ENCODE measurements at regions not wholly inside any gene's neighbourhood (a gene's known extent, or its start where the extent isn't known, plus 50 kb on each side); places are given as distances from the start of the nearest gene placed in this dataset.

DNA sequence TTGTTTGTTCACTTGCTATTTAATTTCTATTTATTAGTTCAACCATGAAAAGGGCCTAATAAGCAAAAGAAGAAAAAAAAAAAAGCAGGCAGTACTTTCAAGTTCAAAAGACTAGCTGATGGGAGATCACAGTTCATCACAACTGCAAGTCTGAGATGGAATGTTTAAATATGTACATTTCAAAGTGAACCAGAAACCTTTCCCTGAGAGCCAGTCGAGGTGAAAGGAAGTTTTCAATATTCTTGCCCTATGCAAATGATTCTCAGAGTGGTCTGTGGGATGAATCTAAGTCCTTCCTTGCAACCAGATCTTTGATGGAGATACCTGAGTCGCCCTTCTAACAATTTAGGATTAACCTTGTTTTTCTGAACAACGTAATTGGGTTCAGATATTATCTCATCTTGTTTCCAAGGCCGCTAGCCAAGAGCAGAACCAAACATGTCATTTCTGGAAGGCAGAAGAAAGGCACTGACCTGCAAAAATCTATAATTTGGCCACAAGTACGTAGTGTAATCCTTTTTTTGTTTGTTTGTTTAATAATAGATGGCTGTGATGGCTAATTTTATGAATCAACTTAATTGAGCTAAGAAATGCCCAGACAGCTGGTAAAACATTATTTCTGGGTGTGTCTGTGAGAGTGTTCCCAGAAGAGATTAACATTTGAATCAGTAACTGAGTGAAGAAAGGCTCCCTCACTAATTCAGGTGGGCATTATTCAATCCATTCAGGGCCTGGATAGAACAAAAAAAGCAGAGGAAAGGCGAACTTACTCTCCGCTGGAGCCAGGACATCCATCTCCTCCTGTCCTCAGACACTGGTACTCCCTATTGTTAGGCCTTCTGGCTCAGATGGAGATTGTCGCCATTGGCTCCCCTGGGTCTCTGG is 171.1 kb upstream of the TMPO start:
- no peaks in the 10 kb centered on the region for H3K36me3 Mint-ChIP-seq (ENCODE audit: low read depth)
- H3K9me3 Mint-ChIP-seq, result no peaks in the 10 kb centered on the region
- no peak overlapping the region for H3K4me3 Mint-ChIP-seq
- no peaks in the 10 kb centered on the region for H3K4me1 Mint-ChIP-seq (ENCODE audit: low read depth)
- no peak overlapping the region for H3K27ac Mint-ChIP-seq
- intact Hi-C loops (cut with micrococcal nuclease), result no loop called here
- H3K27me3 Mint-ChIP-seq, result no peaks in the 10 kb centered on the region

DNA sequence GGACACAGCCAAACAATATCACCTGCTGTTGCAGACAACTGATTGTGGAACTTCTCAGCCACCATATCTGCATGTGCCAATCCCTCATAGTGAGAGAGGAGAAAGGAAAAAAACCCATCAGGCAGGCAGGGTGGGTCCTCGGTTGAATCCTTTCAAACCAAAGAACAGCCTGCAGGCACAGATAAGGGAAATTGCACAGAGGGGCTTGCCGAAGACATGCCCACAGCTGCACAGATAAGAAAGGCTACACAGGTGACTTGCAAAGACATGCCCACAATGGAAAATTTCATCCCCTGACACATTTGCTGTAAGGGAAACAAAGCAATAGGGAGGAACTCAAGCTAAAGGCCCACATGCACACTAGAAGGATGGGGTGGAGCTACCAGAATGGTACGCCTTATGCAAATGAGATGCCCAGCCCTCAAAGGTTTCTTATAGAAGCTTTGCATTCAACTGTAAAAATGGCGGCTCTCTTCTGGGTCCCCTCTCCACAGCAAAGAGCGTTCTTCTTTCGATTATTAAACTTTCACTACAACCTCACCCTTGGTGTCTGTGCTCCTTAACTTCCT is 170.0 kb upstream of the TMPO start:
- Mint-ChIP-seq H3K4me3 (no peak overlapping the region), H3K27ac (no peak overlapping the region), H3K4me1 (ENCODE audit: low read depth) (no peaks in the 10 kb centered on the region), H3K36me3 (ENCODE audit: low read depth) (no peaks in the 10 kb centered on the region), H3K9me3 (no peaks in the 10 kb centered on the region), H3K27me3 (no peaks in the 10 kb centered on the region)
- intact Hi-C loops (cut with micrococcal nuclease), result no loop called here

DNA sequence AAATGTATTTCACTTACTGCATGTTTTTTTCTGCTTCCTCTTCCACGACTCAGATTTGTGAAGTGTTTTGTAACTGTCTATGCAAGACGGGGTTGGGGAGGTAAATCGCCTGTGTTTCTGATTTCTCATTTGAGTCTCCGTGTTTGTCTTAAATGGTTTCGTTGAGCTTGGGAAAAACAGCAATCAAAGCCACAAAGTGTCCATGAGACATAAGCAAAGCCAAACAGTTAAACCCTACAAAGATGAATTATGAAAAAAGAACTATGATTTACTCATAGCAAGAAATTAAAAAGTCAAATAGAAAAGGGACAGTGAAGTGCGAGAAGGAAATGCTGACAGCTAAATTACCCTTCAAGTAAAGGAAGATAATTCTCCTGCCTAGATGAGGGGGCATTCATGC is 164.3 kb upstream of the TMPO start:
- Mint-ChIP-seq H3K4me3 (no peak overlapping the region), H3K27me3 (no peaks in the 10 kb centered on the region), H3K4me1 (ENCODE audit: low read depth) (no peaks in the 10 kb centered on the region), H3K27ac (no peak overlapping the region), H3K36me3 (ENCODE audit: low read depth) (no peaks in the 10 kb centered on the region), H3K9me3 (no peaks in the 10 kb centered on the region)
- intact Hi-C loops (cut with micrococcal nuclease), result no loop called here

DNA sequence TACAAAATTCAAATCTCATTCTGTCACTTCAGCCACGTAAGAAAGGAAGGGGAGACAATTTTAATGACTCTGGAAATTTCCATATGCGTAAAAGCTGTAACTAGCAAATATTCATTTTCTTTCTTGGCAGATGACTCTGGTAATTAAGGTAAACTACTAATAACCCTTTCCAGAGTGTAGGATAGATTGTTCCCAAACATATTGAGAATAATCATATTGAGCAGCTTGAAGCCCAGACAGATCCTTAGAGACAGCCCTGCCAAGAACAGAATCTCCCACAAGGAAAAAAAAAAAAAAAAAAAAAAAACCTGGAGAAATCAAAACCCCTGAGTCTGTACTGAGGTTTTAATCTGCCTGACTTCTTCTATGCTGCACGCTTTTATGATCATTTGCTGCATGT is 163.6 kb upstream of the TMPO start:
- intact Hi-C loops (cut with micrococcal nuclease), result no loop called here
- Mint-ChIP-seq H3K27ac (no peak overlapping the region), H3K4me3 (no peak overlapping the region), H3K4me1 (ENCODE audit: low read depth) (no peaks in the 10 kb centered on the region), H3K36me3 (ENCODE audit: low read depth) (no peaks in the 10 kb centered on the region), H3K9me3 (no peaks in the 10 kb centered on the region), H3K27me3 (no peaks in the 10 kb centered on the region)

DNA sequence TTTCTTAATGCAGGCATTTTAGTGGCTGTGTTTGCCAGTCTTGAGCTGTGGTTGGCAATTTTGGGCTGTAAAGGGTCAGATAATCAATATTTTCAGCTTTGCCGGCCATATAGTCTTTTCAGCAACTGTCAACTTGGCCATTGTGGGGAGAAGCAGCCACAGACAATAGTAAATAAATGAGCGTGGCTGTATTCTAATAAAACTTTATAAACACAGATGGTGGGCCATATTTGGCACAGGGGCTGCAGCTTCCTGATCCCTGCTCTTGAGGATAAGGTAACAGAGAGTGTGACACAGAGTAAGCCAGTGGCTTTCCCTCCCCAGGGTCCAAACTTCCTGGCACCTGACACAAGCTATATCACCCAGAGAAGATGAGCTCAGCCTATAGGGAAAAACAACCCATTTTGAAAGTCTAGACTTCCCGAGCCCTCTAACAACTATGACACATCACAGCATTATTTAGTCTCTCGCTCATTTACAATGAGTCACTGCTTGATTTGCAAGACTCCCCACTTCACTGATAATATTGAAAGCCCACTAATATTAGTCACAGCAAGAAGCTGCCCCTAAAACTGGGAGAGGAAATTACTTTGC is 163.1 kb upstream of the TMPO start:
- Mint-ChIP-seq H3K27me3 (no peaks in the 10 kb centered on the region), H3K27ac (no peak overlapping the region), H3K4me1 (ENCODE audit: low read depth) (no peaks in the 10 kb centered on the region), H3K4me3 (no peak overlapping the region), H3K9me3 (no peaks in the 10 kb centered on the region), H3K36me3 (ENCODE audit: low read depth) (no peaks in the 10 kb centered on the region)
- intact Hi-C loops (cut with micrococcal nuclease), result no loop called here

DNA sequence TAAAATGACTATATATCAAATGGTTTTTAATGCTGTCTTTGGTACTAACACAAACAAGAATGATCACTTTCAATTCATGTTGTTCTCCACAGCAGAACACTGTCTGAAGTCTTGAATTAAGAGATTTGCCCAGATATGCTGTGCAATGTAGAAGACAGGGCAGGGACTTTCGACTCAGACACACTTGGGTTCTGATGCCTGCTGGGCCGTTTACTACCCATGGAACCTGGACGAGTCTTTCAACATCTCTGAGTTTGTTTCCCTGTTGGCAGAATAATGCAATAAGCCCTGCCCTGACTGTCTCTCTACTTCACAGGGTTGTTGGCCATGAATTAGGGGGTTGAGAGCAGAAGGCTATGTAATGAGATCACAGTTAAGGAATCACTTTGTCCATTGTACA is 162.6 kb upstream of the TMPO start:
- intact Hi-C loops (cut with micrococcal nuclease), result no loop called here
- Mint-ChIP-seq H3K36me3 (ENCODE audit: low read depth) (no peaks in the 10 kb centered on the region), H3K4me1 (ENCODE audit: low read depth) (no peaks in the 10 kb centered on the region), H3K27me3 (no peaks in the 10 kb centered on the region), H3K9me3 (no peaks in the 10 kb centered on the region), H3K4me3 (no peak overlapping the region), H3K27ac (no peak overlapping the region)

DNA sequence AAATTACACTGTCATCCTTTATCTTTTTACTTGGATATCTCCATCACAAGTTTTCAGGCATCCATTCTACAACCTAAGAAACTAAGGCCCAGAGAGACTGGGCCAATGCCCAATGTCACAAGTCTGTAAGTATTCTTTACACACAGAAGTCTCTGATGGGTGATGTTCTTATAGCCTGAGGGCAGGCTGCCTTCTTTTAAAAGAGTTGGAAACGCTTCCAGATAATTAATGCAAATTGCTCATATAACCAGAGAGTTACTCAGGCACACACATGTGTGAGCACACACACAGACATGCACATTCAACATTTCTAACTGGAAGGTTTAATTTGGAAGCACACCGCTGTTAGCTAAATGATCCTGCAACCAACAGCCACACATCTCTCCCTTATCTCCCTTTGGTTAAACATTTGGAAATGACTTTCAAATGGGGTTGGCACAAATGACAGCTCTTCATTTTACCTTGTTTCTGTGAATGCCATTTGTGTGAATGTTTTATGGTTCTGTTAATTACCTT is 160.8 kb upstream of the TMPO start:
- no peak overlapping the region for H3K27ac Mint-ChIP-seq

DNA sequence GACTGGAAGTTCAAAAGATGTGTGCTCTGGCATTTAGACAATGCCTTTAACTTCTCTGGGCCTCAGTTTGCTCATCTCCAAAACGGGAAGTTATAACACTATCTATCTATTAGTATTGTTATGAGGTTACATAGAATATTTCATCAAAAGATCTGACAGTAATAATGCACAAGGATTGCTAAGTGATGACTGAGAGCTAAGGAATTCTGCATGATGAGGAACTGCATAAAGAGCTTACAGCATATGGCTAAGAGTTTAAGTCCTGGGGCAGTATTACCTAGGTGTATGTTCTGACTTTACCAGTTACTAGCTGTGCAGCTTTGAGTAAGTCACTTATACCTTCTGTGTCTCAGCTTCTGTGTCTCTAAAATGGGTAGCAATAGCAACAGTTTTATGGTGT is 160.1 kb upstream of the TMPO start:
- H3K36me3 Mint-ChIP-seq (ENCODE audit: low read depth), result no peaks in the 10 kb centered on the region
- H3K27ac Mint-ChIP-seq, result no peak overlapping the region
- H3K9me3 Mint-ChIP-seq, result no peaks in the 10 kb centered on the region
- H3K4me1 Mint-ChIP-seq (ENCODE audit: low read depth), result no peaks in the 10 kb centered on the region
- intact Hi-C loops (cut with micrococcal nuclease), result no loop called here
- no peaks in the 10 kb centered on the region for H3K27me3 Mint-ChIP-seq
- H3K4me3 Mint-ChIP-seq, result no peak overlapping the region

More for the DNA sequence above, 160.8 kb upstream of the TMPO start:
- Mint-ChIP-seq H3K36me3 (ENCODE audit: low read depth) (no peaks in the 10 kb centered on the region), H3K27me3 (no peaks in the 10 kb centered on the region), H3K4me1 (ENCODE audit: low read depth) (no peaks in the 10 kb centered on the region), H3K4me3 (no peak overlapping the region), H3K9me3 (no peaks in the 10 kb centered on the region)
- intact Hi-C loops (cut with micrococcal nuclease), result no loop called here

DNA sequence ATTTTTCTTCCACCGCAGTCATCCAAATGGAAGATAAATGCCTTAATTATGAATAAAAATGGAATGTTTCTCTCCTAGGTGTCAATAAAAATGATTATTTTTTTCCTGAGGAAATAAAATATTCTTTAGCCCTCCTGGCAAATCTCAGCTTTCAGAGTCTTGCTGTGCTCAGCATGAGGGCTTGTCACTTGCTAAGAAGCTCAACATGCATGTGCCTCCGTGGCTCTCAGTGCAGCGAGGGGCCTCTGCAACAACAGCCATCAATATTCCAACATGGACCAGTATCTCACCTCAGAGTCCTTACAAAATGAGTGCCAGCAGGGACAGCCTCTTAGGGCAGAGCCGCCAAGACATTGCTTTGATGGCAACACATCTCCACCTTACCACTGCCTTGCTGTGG is 159.5 kb upstream of the TMPO start:
- Mint-ChIP-seq H3K4me3 (no peak overlapping the region), H3K9me3 (no peaks in the 10 kb centered on the region), H3K36me3 (ENCODE audit: low read depth) (no peaks in the 10 kb centered on the region), H3K27me3 (no peaks in the 10 kb centered on the region), H3K27ac (no peak overlapping the region), H3K4me1 (ENCODE audit: low read depth) (no peaks in the 10 kb centered on the region)
- intact Hi-C loops (cut with micrococcal nuclease), result no loop called here

DNA sequence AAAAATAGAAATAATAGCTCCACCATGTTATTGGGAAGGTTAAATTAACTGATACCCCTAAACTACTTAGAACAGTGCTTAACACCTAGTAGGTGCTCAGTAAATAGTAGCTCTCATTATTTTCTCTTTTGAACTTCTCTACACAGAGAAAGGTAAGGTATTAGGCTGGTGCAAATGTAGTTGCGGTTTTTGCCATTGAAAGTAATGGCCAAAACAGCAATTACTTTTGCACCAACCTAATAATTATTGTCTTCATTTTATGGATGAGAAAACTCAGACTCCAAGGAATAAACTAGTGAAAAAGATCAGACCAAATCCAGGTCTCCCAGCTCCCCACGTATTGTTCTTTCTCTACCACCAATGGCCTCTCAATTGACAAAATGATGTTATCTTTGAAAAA is 157.2 kb upstream of the TMPO start:
- Mint-ChIP-seq H3K36me3 (ENCODE audit: low read depth) (no peaks in the 10 kb centered on the region), H3K27me3 (peaks cover 2% of the 10 kb centered on the region), H3K4me3 (no peak overlapping the region), H3K9me3 (no peaks in the 10 kb centered on the region), H3K4me1 (ENCODE audit: low read depth) (no peaks in the 10 kb centered on the region), H3K27ac (no peak overlapping the region)
- intact Hi-C loops (cut with micrococcal nuclease), result no loop called here

DNA sequence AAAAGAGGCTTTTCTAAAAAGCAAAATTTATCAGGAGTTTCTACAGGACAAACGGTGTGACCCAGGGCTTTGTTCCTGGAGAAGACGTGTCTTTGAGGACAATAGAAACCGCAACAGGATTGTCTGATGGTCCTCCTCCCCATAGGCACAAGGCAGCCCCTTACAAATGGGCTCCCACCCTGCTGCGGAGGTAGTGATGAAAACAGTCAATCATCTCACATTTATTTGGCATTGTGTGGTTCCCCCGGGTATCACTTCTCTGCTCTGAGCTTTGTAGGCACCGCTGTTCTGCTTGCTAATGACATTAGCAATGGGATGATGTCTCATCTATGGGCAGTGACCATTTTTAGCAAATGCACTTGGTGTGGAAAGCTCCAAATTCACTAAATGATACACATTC is 155.5 kb upstream of the TMPO start:
- intact Hi-C loops (cut with micrococcal nuclease), result no loop called here
- no peak overlapping the region for H3K27ac Mint-ChIP-seq
- peaks cover 4% of the 10 kb centered on the region for H3K27me3 Mint-ChIP-seq
- no peaks in the 10 kb centered on the region for H3K36me3 Mint-ChIP-seq (ENCODE audit: low read depth)
- H3K4me3 Mint-ChIP-seq, result no peak overlapping the region
- no peaks in the 10 kb centered on the region for H3K9me3 Mint-ChIP-seq
- H3K4me1 Mint-ChIP-seq (ENCODE audit: low read depth), result no peaks in the 10 kb centered on the region

DNA sequence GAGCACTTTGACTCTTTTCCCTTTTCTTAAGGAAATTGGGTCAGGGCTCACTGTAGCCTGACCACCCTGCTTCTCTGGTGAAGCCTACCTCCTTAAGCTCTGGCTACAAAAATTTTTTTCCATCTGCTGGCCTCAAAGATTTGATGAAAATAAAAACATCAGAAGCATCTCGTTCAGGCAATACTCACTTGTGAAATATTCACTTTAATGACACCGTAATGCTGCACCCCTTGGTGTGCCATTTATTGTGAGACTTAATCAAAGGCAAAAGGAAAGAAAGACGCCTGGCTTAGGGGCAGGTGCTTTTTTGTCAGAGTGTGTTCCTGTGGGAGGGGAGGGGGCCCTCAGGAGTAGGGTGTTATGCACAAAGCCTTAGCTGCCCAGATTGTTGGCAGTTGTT is 155.0 kb upstream of the TMPO start:
- Mint-ChIP-seq H3K4me3 (no peak overlapping the region), H3K27ac (no peak overlapping the region), H3K4me1 (ENCODE audit: low read depth) (no peaks in the 10 kb centered on the region), H3K27me3 (peaks cover 4% of the 10 kb centered on the region), H3K36me3 (ENCODE audit: low read depth) (no peaks in the 10 kb centered on the region), H3K9me3 (no peaks in the 10 kb centered on the region)
- intact Hi-C loops (cut with micrococcal nuclease), result no loop called here

DNA sequence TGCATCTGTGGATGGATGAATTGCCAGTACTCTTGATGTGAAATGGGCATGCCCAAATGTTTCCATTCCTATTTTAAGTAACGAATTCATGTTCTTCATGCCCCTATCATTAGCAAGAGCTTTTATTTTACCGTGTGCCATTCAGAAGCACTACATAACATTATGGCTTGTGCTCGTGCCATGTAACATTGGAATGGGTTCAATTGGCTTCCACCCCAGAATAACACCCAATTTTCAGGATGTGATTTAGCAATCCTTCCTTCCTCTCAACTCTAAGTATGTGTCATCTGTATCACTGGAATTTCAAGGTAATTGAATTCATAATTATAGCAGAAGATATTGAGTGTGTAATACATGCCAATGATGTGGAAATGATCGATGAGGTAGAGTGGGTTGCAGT is 145.8 kb upstream of the TMPO start:
- intact Hi-C loops (cut with micrococcal nuclease), result no loop called here
- H3K9me3 Mint-ChIP-seq, result no peaks in the 10 kb centered on the region
- no peaks in the 10 kb centered on the region for H3K36me3 Mint-ChIP-seq (ENCODE audit: low read depth)
- peaks cover 6% of the 10 kb centered on the region for H3K27me3 Mint-ChIP-seq
- no peak overlapping the region for H3K4me3 Mint-ChIP-seq
- H3K4me1 Mint-ChIP-seq (ENCODE audit: low read depth), result no peaks in the 10 kb centered on the region
- no peak overlapping the region for H3K27ac Mint-ChIP-seq

DNA sequence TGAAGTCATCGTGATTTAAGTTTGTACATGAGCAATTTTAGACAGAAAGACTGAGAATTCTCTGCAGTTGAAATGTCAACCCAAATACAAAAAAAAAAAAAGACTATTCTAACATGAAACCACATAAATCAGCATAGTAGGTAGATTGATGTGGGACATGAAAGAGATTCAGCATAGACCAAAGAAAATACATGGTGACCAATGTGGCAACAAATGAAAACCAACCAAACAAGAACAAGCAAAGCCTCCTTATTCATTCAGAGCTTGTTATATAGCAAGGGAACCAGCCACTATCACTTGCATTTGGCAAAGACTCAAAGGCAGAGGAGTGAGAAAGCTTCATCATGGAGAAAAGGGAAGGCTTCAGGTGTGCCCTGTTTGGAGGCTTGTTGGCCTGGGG is 144.4 kb upstream of the TMPO start:
- Mint-ChIP-seq H3K27me3 (peaks cover 12% of the 10 kb centered on the region), H3K9me3 (no peaks in the 10 kb centered on the region), H3K36me3 (ENCODE audit: low read depth) (no peaks in the 10 kb centered on the region), H3K4me3 (no peak overlapping the region), H3K4me1 (ENCODE audit: low read depth) (no peaks in the 10 kb centered on the region), H3K27ac (no peak overlapping the region)
- intact Hi-C loops (cut with micrococcal nuclease), result no loop called here

All from dendritic cell treated with granulocyte-macrophage colony-stimulating factor and Interleukin-4, amounts not matched to agents 40 ng/mL and 50 ng/mL, for 4 days (primary cell).